Anterior cingulate cortex (tissue), 58 donors: ENCODE measurements at regions not wholly inside any gene's neighbourhood (a gene's known extent, or its start where the extent isn't known, plus 50 kb on each side); places are given as distances from the start of the nearest gene placed in this dataset.

Experiments
- DNase-seq, 58 donors: peaks; one replicate each; lab custom pipeline; 2025; lab: John Stamatoyannopoulos, UW

DNA sequence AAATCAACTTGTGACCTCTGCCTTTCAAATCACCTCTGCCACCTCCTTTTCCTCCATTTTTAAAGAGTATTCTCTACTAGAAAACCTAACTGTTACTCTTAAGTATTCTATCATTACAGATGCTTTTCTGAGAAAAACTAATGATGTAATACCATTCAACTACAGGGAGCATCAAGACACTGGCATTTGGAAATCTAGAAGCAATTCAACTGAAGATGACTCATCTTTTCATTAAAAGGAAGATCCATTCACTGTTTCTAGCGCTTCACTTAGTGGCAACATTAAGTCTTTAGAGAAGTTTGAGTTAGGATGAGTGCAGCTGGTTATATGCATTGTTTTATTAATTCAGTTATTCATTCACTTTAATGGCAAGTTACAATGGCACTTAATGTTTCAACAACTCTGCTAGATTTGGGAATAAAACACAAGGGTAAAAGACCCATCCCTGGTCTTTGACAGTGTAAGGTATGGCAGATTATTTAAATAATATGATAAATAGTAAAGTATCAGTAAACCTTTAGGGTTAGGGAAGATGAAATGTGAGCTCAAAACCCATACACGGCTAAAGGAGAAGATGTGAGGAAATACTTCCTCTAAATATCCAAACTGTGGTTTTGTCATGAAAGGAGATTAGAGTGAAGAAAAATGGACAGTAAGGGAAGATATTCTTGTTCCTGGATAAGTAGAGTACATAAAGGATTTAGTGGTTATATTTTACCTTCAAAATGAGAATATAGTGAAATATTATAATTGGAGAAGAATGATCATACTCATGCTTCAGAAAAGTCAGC is 61.7 kb downstream of the KCNJ2 start:
- DNase-seq, result no peak

DNA sequence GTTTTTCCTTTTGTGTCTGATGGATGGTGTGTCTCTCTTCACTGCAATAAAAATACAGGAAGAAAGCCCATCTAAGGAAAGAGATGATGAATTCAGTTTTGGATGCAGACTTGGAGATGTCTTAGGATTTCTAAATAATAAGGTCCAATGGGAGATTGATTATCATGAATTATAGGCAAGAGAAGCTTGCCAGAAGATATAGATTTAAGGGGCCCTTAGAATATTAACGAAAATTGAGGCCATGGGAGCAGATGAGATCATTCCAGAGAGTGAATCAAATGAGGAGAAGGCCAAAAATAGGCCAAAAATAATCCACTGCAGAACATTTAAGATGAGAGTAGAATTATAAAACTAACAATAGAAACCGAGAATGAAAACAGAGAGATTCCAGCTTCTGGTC is 63.1 kb downstream of the KCNJ2 start:
- no peak for DNase-seq

DNA sequence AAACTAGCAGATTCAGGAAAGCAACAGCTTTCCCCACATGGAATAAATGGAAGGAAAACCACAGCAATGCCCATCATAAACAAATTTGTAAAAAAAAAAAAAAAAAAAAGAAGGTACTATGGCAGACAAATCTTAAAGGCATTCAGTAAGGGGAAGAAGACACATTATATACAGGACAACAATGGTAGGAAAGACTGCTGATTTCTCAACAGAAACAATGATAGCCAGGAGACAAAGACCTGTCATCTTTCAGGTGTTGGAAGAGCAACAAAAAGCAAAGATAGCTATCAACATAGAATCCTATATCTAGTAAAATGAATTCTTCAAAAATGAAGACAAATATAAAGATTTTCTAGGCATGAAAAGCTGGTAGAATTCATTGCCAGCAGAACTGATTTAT is 65.9 kb downstream of the KCNJ2 start:
- no peak for DNase-seq

DNA sequence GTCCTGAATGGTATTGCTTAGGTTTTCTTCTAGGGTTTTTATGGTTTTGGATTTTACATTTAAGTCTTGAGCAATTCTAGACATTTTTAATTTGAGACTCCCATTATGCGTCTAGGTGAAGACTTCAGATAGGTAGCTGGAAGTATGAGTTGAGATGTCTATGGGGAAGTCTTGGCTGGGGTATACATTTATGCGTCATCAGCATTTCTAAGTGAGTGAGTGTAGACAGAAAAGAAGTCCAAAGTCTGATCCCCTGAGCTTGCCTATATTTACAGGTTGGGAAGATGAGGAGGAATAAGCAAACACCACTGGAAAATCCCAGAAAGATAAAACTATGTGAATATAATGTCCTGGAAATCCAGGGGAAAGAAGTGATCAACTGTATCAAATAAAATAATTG is 68.9 kb downstream of the KCNJ2 start:
- no peak for DNase-seq

DNA sequence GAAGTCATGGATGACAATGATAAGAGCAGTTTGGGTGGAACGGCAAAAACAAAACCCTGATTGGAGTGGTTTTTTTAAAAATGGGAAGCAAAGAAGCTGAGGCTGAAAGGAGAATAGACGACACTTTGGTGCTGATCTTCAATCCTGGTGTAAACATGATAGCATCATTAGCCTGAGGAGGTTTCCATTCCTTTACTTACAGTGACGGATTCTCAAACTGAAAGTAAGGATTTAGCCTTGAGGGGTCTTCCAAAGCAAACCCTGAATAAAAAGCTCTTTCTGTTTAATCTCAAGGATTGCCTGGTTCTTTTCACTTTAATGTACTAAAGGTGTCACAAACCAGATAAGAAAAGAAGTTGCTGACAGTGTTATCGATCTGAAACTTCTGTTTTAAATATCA is 69.3 kb downstream of the KCNJ2 start:
- no peak for DNase-seq

DNA sequence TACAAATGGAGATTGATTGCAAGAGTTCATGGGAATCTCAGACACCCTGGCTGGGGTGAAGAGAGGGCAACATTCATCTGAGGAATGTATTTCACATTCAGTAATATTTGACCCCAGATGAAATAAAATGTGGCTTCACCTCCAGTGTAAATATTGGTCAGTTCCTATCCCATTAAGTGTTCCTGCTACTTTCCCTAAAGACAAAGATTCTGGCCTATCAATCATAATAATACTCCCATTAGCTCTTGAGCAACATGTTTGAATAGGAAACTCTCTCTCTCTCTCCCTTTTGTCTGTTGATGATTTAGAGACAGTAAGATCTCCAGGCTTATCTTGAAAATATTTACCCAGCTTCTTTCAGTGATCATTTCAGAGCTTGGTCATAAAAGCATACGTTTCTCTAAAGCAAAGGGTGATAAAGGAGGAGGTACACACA is 70.1 kb downstream of the KCNJ2 start:
- DNase-seq, result no peak

DNA sequence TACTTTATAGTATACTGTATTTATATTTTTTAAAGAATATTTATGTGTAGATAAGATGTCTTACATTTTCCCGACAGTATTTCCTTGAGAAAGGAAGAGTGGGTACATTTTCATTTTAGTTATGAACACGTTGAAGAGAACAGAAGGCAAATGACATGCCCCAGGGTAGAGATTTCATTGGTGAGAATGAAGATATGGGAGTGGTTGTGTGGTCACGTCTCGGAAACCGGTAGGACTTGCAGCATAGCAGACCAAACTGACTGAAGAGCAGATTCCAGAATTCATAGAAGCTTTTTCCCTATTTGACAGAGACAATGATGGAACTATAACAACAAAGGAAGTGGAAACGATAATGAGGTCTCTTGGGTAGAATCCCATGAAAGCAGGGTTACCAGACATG is 71.7 kb downstream of the KCNJ2 start:
- no peak for DNase-seq

DNA sequence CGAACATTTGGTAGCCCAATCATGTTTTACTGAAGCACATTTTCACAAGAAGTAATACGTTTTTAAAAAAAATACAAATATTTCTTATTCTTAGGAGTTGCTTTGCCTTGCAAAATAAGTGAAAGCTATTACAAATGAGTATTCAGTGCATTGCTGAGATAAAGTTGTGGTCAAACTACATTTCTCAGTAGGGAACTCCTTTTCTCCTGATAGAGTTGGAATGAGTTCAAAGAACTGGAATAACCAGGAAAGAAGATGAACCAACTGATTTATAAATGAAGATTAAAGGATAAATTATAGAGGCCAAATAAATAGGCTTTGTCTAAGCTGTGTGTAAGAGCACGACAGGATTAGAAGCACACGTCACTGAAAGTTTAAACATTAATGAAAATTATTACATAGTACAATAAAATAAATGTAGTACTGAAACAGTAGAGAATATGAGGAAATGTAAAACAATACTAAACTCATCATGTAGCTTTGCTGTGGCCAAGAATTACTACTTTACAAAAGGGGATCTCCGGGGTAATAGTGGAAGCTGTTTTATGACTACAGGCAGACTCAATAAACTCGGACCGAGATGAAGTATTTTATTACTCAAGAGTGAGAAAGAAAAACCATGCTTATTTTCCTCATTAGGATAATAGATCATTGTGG is 73.6 kb downstream of the KCNJ2 start:
- DNase-seq, result no peak

DNA sequence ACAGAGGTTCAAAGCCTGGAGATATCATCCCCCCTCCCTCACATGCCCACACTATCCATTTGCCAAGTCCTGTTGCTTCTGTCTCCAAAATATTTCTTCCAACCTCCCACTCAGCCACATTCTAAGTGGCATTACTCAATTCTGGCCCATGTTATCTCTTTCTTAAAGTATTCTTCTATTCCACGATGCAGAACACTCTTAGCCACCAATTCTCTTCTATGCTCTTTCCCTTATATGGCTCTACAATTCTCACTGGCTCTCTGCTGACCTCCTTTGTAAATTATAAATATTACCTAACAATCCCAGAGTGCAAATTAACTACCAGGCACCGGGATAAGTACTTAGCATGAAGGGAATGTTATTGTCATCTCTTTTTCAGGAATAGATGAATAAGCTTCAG is 82.4 kb downstream of the KCNJ2 start:
- no peak for DNase-seq

DNA sequence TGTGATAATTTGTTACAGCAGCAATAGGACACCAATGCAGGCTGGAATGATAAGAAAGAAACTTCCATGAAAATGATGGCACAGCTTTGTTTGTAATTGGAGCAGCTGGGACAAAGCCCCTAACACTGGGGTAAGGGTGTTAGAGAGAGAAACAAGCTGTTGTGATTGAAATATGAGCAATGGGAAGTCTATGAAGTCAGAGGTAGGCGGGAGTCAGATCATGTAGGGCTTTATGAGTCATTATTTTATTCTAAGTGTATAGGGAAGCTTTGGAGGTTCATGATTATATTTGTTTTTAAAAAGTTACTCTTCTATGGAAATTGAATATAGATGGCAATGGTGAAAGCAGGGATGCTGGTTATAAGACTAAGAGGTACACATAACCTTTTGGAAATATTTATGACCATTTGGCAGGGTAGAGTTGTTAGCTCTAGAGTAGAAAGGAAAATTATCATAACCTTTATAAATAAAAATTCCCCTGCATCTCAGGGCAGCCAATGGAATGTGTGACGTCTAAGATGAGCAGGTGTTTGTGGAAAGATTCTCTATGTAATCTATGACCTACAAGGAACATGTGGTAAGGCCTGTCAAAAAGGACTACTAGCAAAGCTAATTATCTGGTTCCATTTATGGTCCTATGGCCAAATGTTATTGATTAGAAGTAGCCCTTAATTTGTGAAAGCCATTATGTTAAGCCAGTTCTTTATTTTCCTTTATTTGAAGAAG is 85.6 kb downstream of the KCNJ2 start:
- DNase-seq, result no peak

DNA sequence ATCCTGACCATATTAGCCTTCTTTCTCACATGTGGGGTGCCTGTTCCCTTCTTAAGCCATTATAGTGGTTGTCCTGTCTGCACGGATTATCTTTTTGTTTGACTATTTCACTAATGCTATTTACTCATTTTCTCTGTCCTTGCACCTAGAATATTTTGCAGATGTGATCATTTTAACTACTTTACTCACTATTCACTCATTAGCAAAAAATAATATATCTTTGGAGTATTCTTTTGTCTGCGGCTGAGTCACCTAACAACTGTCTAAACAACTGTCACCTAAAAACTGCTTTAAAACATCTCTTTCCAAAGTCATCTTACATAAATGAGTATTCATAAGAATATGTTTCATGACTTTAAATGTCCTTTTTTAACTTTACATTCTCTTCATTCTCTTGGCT is 87.4 kb downstream of the KCNJ2 start:
- no peak for DNase-seq

DNA sequence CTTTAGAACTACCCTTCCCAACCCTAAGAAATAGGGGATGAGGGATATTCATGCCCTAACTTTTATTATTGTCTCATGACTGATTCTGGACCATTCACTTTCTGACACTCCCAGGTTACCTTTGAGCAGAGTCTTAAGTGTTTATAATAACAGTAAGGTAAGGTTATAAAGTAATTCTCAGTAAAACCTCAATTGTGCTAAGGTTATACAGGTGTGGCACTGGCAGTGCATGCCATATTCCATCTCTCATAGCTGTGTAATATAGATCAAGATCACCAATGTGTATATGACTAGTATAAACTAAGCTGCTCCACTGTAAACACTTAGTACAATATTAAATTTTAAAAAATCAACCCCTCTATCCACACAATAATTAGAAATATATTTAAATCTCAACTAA is 89.1 kb downstream of the KCNJ2 start:
- no peak for DNase-seq

DNA sequence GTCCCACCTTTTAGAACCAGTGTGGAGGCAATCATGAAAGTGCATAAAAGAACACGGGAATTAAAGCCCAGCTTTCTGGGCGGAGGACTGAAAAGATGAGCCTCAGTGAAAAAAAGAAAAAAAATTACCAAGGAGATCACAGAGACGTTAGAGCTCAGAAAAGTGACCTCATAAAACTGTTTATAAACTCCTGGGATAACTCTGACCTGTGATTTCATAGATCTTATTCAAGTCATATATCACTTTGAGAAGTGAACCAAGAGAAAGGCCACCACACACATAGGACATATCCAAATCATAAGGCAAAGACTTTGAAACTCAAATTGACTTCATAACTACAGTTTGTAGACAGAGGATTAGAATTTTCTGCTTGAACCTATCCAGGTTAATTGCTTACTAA is 90.1 kb downstream of the KCNJ2 start:
- DNase-seq, result no peak

DNA sequence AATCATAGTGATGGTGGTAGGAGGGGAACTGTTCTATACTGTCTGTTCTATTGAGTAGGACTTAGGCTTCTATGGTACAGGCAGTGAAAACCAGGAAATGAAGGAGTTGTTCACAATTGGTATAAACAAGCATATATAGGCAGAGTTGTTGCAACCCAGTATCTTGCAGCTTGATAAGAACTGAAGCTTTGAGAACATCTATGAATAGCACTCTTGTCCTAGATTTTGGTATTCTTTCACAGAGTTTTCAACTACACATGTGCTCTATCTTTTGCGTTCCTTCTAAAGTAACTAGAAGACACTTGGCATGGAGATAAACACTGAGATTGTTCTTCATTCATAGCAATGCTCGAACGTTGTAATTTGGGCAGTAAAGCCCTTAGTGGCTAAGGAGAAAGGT is 91.8 kb downstream of the KCNJ2 start:
- peak in 2 of 58 donors; percentile 22 to 45 for DNase-seq

DNA sequence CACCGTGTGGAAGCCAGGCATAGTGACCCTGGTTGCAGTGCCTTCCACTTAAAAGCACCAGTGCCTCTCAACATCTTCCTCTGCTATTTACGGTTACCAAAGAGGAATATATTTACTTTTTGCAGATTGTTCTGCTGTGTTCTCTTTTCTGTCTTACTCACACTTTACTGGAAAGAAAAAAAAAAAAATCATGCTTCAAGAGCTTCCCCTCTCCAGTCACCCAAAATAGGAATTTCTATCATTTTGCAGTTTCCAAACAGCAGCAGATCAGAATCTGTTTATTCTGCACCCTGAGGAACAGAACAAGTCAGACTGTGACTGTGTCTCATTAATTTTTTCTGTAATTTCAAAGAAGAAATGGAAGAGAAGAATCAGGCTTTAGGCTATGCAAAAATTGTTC is 96.1 kb downstream of the KCNJ2 start:
- DNase-seq, result peak in 1 of 58 donors; percentile 31

DNA sequence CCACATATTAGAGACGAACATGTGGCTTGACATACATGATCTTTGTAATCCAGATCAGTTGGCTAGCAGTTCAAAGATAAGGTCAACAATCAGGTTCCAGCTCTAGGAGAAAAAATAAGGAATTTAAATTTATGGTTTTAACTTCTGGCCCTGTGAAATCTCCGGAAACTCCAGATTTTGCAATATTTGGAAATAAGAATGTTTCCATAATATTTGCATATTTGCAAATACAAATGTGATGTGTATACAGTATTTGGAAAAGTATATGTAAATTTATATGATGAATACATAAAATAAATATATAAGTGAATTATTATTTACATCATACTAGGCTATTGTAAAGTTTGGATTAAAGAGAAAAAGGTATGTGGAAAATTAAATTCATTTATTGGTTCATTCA is 97.1 kb downstream of the KCNJ2 start:
- no peak for DNase-seq

DNA sequence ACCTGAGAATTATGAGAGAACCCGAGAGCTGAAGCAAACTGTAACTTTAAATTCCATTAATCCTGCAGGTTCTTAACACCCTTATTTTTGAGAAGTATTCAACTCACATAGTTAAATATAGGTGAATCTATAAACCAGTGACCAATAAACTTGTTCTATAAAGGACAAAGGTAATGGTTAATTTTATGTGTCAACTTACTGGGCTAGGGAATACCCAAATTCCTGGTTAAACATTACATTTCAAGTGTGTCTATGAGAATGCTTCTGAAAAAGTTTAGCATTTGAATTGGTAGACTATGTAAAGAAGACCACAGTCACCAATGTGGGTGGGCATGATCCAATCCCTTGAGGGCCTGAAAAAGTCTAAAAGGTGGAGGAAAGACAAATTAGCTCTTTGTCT is 99.1 kb downstream of the KCNJ2 start:
- no peak for DNase-seq

DNA sequence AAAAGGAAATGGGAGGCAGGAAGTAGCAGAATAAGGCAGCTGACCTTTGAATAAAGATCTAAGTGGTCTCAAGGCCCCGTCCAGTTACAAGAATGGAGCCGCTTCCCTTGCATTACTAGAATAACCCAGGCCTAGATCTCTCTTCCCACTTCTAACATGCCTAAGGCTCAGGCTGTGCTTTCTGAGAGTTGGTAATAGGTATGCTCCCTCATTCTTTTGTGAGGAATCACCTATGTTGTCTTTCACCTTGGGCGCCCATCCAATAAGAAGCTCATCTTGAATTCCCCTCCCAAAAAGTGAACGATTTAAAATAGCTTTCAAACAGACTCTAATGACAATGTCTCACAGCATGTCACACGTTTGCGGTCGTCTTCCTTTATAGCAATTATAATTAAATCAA is 101.2 kb downstream of the KCNJ2 start:
- no peak for DNase-seq

DNA sequence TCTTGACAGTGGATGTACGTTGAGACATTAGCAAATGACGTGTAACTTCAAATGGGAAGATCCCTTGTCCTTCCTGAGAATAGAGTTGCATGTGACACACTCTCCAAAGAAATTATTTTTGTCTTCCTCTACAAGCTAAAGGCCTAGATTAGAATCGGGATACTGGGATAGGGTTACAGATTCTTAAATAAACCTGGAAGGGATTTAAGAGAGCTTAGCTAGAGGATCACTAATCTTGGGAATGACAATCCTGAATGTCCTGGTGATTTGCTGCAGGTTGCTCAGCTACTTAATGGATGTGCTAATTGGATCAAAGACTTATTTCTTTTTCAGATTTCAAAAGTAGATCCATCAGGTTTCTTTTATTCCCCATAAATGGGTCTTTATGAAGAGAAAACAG is 101.9 kb downstream of the KCNJ2 start:
- no peak for DNase-seq

DNA sequence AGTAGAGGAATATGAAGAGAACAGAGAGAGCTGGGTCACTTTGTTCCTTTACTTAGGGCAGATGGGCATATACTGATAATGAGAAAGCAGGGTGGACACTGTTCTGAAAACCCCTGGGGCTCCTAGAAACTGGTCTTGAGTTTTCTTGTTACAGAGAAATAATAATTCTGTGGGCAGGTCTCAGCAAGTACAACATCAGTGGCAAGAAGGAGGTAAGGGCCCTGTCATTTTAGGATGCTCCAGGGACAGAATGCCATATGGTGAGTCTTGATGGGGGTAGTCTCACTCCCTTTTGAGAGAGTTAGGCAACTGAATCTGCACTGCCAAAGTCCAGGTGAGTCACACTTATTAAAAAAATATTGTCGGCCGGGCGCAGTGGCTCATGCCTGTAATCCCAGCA is 102.3 kb downstream of the KCNJ2 start:
- no peak for DNase-seq

DNA sequence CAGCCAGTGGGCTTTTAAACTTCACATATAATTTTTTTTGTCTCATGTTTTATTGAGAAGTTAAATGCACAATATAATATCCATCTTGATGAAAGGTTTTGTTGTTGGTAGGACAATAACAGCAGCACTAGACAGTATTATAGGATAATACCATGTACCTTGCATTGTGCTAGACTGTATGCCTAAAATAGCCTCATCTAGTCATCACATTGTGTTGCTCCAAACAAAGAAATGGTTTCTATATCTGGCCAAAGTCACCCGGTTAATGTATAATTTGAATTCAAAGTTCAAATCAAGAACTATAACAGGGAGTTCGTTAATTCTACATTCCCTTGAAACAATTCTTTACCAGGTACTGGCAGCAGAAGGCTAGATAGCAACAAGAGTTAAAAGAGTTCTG is 104.9 kb downstream of the KCNJ2 start:
- no peak for DNase-seq

DNA sequence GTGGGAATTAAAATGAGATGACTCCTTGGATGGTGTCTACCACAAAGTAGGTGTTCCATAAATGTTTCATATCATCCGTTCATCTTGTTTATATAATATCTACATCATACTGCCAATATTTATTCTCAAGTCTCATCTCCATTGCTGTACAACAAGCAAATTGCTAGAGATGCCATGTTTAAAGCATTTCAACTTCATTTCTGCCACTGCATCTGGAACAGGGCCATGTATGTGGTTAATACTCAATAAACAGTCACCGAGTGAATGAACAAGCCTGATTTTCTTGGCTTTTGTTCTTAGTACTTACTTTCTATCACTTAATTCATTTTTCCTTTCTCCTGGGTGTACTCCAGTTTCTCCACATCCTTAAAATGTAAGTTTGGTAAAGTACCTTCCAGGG is 107.6 kb downstream of the KCNJ2 start:
- no peak for DNase-seq
